Esophagus muscularis mucosa (tissue), 4 donors: ENCODE measurements at regions not wholly inside any gene's neighbourhood (a gene's known extent, or its start where the extent isn't known, plus 50 kb on each side); places are given as distances from the start of the nearest gene placed in this dataset.

Experiments
- EP300 ChIP-seq: sonication (generic); formaldehyde crosslinking; IDR thresholded peaks from one replicate; pipeline ENCODE4 v1.6.1; 2017; ENCODE audit warnings: antibody characterized with exemption
- POLR2A ChIP-seq: fragments of 450-650 bp; IDR thresholded peaks from one replicate; pipeline ENCODE4 v1.6.1; 2017; ENCODE audit warnings: antibody characterized with exemption, moderate library complexity, mild to moderate bottlenecking, low read depth
- TF ChIP-seq, protein P1 (sequence below), 3 experiments: fragments of 200-600 bp in 2 of 3; fragments of 450-650 bp in 1 of 3; sonication (generic) in 2 of 3; IDR thresholded peaks; one replicate each; pipeline ENCODE4 v1.5.1; 2017 to 2019; ENCODE audit warnings: antibody characterized with exemption in 3 of 3, mild to moderate bottlenecking in 2 of 3, moderate library complexity in 1 of 3

DNA sequence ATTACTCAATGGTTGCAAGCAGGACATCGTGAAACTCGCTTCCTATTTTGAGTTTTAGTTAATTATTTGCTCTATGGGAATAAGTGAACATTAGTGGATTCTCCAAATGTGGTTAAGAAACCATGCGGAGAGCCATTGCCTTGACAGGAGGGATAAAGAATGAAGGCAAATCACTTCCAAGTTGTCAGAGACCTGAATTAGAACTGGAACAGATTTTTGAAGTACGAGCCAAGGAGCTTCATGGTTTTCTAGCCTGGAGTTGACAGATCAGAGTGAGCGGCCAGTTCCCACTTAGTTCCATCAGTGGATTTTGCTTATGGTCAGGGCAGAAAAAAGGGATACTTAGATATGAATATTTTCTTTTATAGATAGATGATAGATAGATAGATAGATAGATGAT is 171.4 kb upstream of the CDH10 start:
- TF ChIP-seq POLR2A (no peak), EP300 (no peak)
- TF ChIP-seq, protein P1, sequence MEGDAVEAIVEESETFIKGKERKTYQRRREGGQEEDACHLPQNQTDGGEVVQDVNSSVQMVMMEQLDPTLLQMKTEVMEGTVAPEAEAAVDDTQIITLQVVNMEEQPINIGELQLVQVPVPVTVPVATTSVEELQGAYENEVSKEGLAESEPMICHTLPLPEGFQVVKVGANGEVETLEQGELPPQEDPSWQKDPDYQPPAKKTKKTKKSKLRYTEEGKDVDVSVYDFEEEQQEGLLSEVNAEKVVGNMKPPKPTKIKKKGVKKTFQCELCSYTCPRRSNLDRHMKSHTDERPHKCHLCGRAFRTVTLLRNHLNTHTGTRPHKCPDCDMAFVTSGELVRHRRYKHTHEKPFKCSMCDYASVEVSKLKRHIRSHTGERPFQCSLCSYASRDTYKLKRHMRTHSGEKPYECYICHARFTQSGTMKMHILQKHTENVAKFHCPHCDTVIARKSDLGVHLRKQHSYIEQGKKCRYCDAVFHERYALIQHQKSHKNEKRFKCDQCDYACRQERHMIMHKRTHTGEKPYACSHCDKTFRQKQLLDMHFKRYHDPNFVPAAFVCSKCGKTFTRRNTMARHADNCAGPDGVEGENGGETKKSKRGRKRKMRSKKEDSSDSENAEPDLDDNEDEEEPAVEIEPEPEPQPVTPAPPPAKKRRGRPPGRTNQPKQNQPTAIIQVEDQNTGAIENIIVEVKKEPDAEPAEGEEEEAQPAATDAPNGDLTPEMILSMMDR (IDR thresholded peaks at IDR 0.05), result no peak
